ENCODE measurements at regions not wholly inside any gene's neighbourhood (a gene's known extent, or its start where the extent isn't known, plus 50 kb on each side); places are given as distances from the start of the nearest gene placed in this dataset.

DNA sequence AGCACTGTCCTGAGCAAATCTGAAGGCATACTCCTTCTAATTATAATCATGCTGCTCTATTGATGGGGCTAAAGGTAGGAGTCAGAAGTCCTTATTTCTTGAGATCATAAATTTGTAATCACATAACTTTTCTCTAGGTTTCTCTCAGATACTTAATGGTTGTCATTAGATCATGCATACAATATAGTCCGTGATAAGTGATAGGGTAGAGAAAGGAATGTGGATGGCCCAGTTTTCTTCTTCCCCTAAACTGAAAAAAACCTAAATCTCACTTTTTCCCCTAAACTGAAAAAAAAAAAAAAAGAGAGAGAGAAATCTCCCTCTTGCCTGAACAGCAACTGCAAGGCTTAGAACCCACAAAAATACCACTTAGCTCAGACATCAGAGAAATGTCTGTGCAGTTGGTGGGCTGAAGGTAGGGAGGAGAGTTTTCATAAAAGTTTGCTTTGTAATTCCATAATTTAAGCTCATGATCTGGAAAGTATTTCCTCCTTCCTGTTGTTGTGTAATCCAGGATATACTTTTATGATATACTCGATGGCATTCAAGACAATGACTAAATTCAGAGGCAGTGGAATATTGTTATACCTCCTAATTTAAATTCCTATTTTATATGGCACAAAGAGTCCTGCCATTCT, 79.3 kb upstream of the ITPRID2 start:
- peak overlapping the region in 2 of 4 donors; percentile 89 to 91 for H3K27ac ChIP-seq
- ATAC-seq: no peak
- H3K4me1 ChIP-seq: peaks cover 46 to 78% (median 64%) of the 10 kb centered on the region in 3 donors
- H3K4me3 ChIP-seq: no peak overlapping the region
- no peaks in the 10 kb centered on the region for H3K9me3 ChIP-seq
- no peak for FAIRE-seq
- 20 to 29% methylated on average over 2 of the region's 2 CpGs for WGBS, 2 donors
- intact Hi-C loops (cut with DNase I): no loop called here
- TF ChIP-seq, protein P1, sequence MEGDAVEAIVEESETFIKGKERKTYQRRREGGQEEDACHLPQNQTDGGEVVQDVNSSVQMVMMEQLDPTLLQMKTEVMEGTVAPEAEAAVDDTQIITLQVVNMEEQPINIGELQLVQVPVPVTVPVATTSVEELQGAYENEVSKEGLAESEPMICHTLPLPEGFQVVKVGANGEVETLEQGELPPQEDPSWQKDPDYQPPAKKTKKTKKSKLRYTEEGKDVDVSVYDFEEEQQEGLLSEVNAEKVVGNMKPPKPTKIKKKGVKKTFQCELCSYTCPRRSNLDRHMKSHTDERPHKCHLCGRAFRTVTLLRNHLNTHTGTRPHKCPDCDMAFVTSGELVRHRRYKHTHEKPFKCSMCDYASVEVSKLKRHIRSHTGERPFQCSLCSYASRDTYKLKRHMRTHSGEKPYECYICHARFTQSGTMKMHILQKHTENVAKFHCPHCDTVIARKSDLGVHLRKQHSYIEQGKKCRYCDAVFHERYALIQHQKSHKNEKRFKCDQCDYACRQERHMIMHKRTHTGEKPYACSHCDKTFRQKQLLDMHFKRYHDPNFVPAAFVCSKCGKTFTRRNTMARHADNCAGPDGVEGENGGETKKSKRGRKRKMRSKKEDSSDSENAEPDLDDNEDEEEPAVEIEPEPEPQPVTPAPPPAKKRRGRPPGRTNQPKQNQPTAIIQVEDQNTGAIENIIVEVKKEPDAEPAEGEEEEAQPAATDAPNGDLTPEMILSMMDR (IDR thresholded peaks at IDR 0.05): no peak
- no peak for DNase-seq
- H3K27me3 ChIP-seq: no peaks in the 10 kb centered on the region
- no peaks in the 10 kb centered on the region for H3K36me3 ChIP-seq

DNA sequence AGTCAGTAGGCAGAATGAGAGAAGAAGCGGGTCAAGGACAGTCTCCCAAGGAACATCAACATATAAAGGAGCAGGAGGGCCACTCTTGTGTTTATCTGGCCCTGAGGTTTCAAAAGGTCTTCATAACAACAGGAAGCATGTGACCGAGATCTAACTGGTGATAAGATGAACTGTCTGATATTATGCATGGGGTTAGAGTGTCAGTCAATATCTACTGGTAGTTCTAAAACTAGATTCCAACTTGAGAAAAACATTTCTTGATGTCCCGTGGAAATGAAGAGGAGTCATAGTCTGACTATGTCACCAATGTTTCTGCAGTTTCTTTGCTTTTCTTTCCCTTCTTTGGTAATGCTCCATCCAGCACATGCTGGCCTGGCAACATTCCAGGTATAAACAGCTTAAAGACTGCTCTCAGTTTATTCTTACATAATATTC, 77.5 kb upstream of the ITPRID2 start:
- H3K4me1 ChIP-seq: peaks cover 59 to 86% (median 78%) of the 10 kb centered on the region in 3 donors
- H3K36me3 ChIP-seq: no peaks in the 10 kb centered on the region
- no peak for DNase-seq
- TF ChIP-seq, protein P1 (IDR thresholded peaks at IDR 0.05): no peak
- no peaks in the 10 kb centered on the region for H3K9me3 ChIP-seq
- H3K27me3 ChIP-seq: no peaks in the 10 kb centered on the region
- peak overlapping the region in 2 of 4 donors; percentile 48 to 89 for H3K27ac ChIP-seq
- intact Hi-C loops (cut with DNase I): no loop called here
- no peak overlapping the region for H3K4me3 ChIP-seq
- ATAC-seq: no peak
- 80 to 82% methylated on average over 3 of the region's 3 CpGs for WGBS, 2 donors
- no peak for FAIRE-seq

DNA sequence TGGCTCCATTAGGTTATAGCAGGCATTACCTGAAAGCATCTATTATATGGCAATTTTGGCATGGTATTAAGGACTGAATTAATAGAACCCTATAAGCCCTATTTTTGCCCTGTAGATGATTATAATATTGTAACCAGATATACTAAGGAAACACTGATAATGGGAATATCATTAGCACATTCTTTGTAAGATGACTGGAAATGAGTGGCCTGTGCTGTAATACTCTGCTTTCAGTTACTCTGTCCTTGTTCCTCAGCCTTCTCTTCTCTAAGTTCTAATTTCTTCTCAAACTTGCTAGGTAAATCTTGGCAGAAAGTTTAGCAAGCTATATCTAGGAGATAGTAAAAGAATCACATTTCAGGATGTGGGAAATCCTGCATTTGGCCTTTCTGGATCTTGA, 74.0 kb upstream of the ITPRID2 start:
- Histone ChIP-seq H3K27me3 (no peaks in the 10 kb centered on the region), H3K27ac (peak overlapping the region in 3 of 4 donors; percentile 10 to 78 (median 72)), H3K4me3 (no peak overlapping the region), H3K36me3 (no peaks in the 10 kb centered on the region), H3K4me1 (peaks cover 44 to 80% (median 75%) of the 10 kb centered on the region in 3 donors), H3K9me3 (no peaks in the 10 kb centered on the region)
- intact Hi-C loops (cut with DNase I): no loop called here
- ATAC-seq (peak in 1 of 4 donors; percentile 13), DNase-seq (no peak), FAIRE-seq (no peak)
- TF ChIP-seq, protein P1 (IDR thresholded peaks at IDR 0.05): no peak

DNA sequence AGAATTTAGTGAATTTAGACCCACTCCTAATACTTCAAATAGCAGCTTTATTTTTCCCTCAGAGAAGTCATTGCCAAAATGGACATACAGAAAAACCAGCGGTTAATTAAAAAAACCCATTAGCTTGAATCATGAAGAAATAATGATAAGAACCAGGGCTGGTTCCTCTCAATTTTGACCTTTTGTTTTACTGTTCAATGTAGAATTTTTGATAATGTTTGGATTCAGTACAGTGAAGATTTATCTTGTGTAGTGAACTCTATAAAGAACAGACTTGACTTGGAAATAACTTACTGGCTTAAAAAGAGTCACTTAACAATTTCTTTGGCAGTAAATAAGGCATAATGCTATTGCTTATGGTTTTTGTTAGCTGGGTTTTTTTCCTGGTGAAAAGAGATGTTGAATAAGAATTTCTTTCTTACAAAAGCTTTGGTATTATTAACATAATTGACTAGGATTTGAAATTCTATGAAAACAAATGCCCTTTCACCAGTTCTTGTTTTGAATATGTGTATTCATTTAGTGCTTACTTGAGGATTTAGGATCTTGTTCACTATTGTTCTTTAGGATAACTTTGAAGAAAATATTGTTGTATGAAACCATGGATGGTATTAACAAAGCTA, 73.4 kb upstream of the ITPRID2 start:
- intact Hi-C loops (cut with DNase I): no loop called here
- 46 to 50% methylated on average over 1 of the region's 1 CpG for WGBS, 2 donors
- peak; percentile 63 for FAIRE-seq

More for the DNA sequence above, 73.4 kb upstream of the ITPRID2 start:
- H3K36me3 ChIP-seq: no peaks in the 10 kb centered on the region
- TF ChIP-seq, protein P1 (IDR thresholded peaks at IDR 0.05): no peak
- H3K4me1 ChIP-seq: peaks cover 45 to 84% (median 69%) of the 10 kb centered on the region in 3 donors
- H3K27ac ChIP-seq: peak overlapping the region; percentile 5 to 78 (median 41)
- DNase-seq (no peak), ATAC-seq (no peak)
- no peak overlapping the region for H3K4me3 ChIP-seq
- no peaks in the 10 kb centered on the region for H3K9me3 ChIP-seq
- H3K27me3 ChIP-seq: no peaks in the 10 kb centered on the region

Data from pancreas (tissue), 10 donors.